ENCODE measurements at regions not wholly inside any gene's neighbourhood (a gene's known extent, or its start where the extent isn't known, plus 50 kb on each side); places are given as distances from the start of the nearest gene placed in this dataset.

GRCh38 chr9:28272127-28272526 is 698.8 kb upstream of the C9orf72 start (continued):
- TF ChIP-seq RNF2 (IDR thresholded peaks at IDR 0.05; ENCODE audit: borderline replicate concordance, low read depth, low read length, missing control alignments, poor library complexity, severe bottlenecking), result no peak
- no peak for TF ChIP-seq RXRA (IDR thresholded peaks at IDR 0.05; ENCODE audit: insufficient read depth, low read depth, low read length)
